Right lobe of liver (tissue), 4 donors: ENCODE measurements at regions not wholly inside any gene's neighbourhood (a gene's known extent, or its start where the extent isn't known, plus 50 kb on each side); places are given as distances from the start of the nearest gene placed in this dataset.

ENCODE experiments used
- POLR2A ChIP-seq: fragments of 450-650 bp; IDR thresholded peaks from one replicate; pipeline ENCODE4 v1.6.1; 2017; ENCODE audit warnings: antibody characterized with exemption, mild to moderate bottlenecking
- TF ChIP-seq, protein P1 (sequence below), 4 donors: fragments of 200-600 bp in 3 of 4; fragments of 450-650 bp in 1 of 4; IDR thresholded peaks; one replicate each; pipeline versions ENCODE4 v1.5.1 to v1.8.0; 2016 to 2022; ENCODE audit warnings: antibody characterized with exemption in 4 of 4, mild to moderate bottlenecking in 2 of 4
- donor health status: DM: no; HTN: no; CAD: no.
- donor health status: DM: no; HTN: no; CAD: no.
- donor health status: DM: no; HTN: yes; CAD: no.

DNA sequence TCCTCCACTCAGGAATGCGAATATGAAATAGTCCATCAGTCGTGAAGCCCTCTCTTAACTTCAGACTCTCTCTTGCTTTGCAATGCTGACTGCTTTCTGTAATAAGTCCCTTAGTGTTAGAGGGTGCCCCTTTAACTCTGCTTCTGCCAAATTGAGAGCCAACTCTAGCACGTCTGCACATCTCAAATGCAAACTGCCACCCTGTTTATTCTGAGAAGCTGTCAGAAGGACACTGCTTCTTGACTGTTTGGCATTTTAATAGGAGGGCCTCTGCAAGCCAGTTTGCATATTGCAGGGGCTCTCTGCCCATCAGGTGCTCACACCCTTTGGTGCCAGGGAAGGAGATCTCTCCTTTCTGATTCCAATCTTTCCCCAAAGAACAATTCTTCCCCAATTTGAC lies 589.8 kb upstream of the CDH4 start:
- TF ChIP-seq, protein P1, sequence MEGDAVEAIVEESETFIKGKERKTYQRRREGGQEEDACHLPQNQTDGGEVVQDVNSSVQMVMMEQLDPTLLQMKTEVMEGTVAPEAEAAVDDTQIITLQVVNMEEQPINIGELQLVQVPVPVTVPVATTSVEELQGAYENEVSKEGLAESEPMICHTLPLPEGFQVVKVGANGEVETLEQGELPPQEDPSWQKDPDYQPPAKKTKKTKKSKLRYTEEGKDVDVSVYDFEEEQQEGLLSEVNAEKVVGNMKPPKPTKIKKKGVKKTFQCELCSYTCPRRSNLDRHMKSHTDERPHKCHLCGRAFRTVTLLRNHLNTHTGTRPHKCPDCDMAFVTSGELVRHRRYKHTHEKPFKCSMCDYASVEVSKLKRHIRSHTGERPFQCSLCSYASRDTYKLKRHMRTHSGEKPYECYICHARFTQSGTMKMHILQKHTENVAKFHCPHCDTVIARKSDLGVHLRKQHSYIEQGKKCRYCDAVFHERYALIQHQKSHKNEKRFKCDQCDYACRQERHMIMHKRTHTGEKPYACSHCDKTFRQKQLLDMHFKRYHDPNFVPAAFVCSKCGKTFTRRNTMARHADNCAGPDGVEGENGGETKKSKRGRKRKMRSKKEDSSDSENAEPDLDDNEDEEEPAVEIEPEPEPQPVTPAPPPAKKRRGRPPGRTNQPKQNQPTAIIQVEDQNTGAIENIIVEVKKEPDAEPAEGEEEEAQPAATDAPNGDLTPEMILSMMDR (IDR thresholded peaks at IDR 0.05): no peak
- no peak for TF ChIP-seq POLR2A
